ENCODE measurements at regions not wholly inside any gene's neighbourhood (a gene's known extent, or its start where the extent isn't known, plus 50 kb on each side); places are given as distances from the start of the nearest gene placed in this dataset.
"Not testable (repeated sequence)": the region's sequence is repeated elsewhere in the genome, so short reads cannot be mapped to it uniquely, and the experiment has no call there.

GRCh38 chr12:89870413-89871184 is 162.0 kb upstream of the ATP2B1 start:
- no peak for DNase-seq

- DNase-seq, result not testable (repeated sequence)
Observed at GRCh38 chr12:89867611-89868010, 159.0 kb upstream of the ATP2B1 start.

GRCh38 chr12:89864411-89864810 is 155.8 kb upstream of the ATP2B1 start:
- DNase-seq, result no peak

GRCh38 chr12:89863968-89864367 is 155.3 kb upstream of the ATP2B1 start:
- no peak for DNase-seq

GRCh38 chr12:89863493-89863938 is 154.9 kb upstream of the ATP2B1 start:
- DNase-seq, result no peak

GRCh38 chr12:89862511-89863445 is 154.1 kb upstream of the ATP2B1 start:
- no peak for DNase-seq

GRCh38 chr12:89861086-89861485 is 152.4 kb upstream of the ATP2B1 start:
- DNase-seq, result no peak

GRCh38 chr12:89859508-89860220 is 151.0 kb upstream of the ATP2B1 start:
- DNase-seq, result no peak

- no peak for DNase-seq
Observed at GRCh38 chr12:89858718-89859117, 150.1 kb upstream of the ATP2B1 start.

- DNase-seq, result no peak
Observed at GRCh38 chr12:89857652-89858274, 149.1 kb upstream of the ATP2B1 start.

GRCh38 chr12:89856431-89856830 is 147.8 kb upstream of the ATP2B1 start:
- no peak for DNase-seq

GRCh38 chr12:89848732-89849131 is 140.1 kb upstream of the ATP2B1 start:
- no peak for DNase-seq

- no peak for DNase-seq
Observed at GRCh38 chr12:89846473-89847055, 137.9 kb upstream of the ATP2B1 start.

- no peak for DNase-seq
Observed at GRCh38 chr12:89845767-89846166, 137.1 kb upstream of the ATP2B1 start.

- DNase-seq, result no peak
Observed at GRCh38 chr12:89845366-89845765, 136.7 kb upstream of the ATP2B1 start.

- DNase-seq, result no peak
Observed at GRCh38 chr12:89844539-89844938, 135.9 kb upstream of the ATP2B1 start.

GRCh38 chr12:89840162-89840922 is 131.7 kb upstream of the ATP2B1 start:
- DNase-seq, result no peak

GRCh38 chr12:89839444-89839843 is 130.8 kb upstream of the ATP2B1 start:
- no peak for DNase-seq

GRCh38 chr12:89838833-89839232 is 130.2 kb upstream of the ATP2B1 start:
- no peak for DNase-seq

GRCh38 chr12:89836026-89836425 is 127.4 kb upstream of the ATP2B1 start:
- no peak for DNase-seq

GRCh38 chr12:89834676-89835075 is 126.0 kb upstream of the ATP2B1 start:
- no peak for DNase-seq

Data from NCI-H510A treated with DMSO at 0.1 percent for 48 hours (cell line).